ENCODE measurements at regions not wholly inside any gene's neighbourhood (a gene's known extent, or its start where the extent isn't known, plus 50 kb on each side); places are given as distances from the start of the nearest gene placed in this dataset.

DNA sequence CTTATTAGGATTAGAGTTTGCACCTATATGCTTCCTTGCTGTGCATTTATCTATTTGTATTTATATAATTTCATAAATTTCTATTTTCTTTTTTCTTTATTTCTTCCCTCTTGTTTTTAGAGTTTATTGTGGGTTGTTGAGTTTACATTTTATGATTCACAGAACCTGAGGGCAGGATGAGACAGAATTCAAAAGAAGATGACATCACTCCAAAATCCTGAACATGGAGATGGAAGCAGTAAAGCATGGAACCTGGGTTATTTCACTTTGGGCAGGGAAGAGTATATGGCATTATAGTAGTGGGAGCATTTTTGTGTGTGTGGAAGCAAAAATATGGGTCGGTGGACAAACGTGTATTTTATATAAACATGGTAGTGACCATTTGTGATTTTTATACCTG, 157.5 kb downstream of the RFX6 start:
- H3K9me2 ChIP-seq (ENCODE audit: low read depth, low read length) = no peaks in the 10 kb centered on the region
- H3K79me2 ChIP-seq (ENCODE audit: insufficient read depth, low read length) = no peaks in the 10 kb centered on the region
- H3K27ac ChIP-seq (ENCODE audit: low read depth, low read length, poor library complexity, severe bottlenecking) = no peak overlapping the region
- no peaks in the 10 kb centered on the region for H4K20me1 ChIP-seq (ENCODE audit: insufficient read depth, low read length)
- H3K4me3 ChIP-seq (ENCODE audit: low read depth, low read length, poor library complexity, severe bottlenecking) = no peak overlapping the region
- H3K4me2 ChIP-seq (ENCODE audit: low read length) = no peak overlapping the region
- H3K27me3 ChIP-seq (ENCODE audit: insufficient read depth, low read length) = no peaks in the 10 kb centered on the region
- H2AFZ ChIP-seq (ENCODE audit: low read length) = no peak overlapping the region
- no peaks in the 10 kb centered on the region for H3K36me3 ChIP-seq (ENCODE audit: insufficient read depth, low read length)
- H3K9ac ChIP-seq (ENCODE audit: low read length) = no peak overlapping the region
- no peaks in the 10 kb centered on the region for H3K9me3 ChIP-seq (ENCODE audit: low read length)
- no peak for TF ChIP-seq EZH2 (IDR thresholded peaks at IDR 0.05; ENCODE audit: borderline replicate concordance, low read length)
- no peak for TF ChIP-seq CTCF (IDR thresholded peaks at IDR 0.05; ENCODE audit: low read length)
- no peaks in the 10 kb centered on the region for H3K4me1 ChIP-seq (ENCODE audit: insufficient read depth, low read length, severe bottlenecking)
- no peaks in the 10 kb centered on the region for H3F3A ChIP-seq (ENCODE audit: insufficient read depth, low read length)

DNA sequence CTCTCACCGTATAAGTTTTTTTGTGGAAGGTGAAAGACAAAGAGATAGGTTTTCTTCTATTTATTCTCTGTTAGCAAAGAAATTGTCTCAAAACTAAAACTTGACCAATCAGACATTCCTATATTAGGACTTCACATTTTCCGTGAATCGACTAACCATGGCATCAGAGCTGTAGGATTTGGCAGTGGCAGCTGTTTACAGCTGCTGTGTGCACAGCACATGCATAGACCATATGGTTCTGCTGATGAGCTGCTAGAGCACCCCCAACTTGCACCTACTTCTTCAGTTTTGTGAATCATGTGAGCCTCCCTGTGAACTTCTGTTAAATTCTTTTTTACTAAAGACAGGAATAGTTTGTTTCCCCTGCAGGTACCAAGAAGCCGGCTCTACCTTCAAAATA, 157.9 kb downstream of the RFX6 start:
- no peak overlapping the region for H2AFZ ChIP-seq (ENCODE audit: low read length)
- H3K79me2 ChIP-seq (ENCODE audit: insufficient read depth, low read length) = no peaks in the 10 kb centered on the region
- no peaks in the 10 kb centered on the region for H3F3A ChIP-seq (ENCODE audit: insufficient read depth, low read length)
- TF ChIP-seq CTCF (IDR thresholded peaks at IDR 0.05; ENCODE audit: low read length) = no peak
- no peak for TF ChIP-seq EZH2 (IDR thresholded peaks at IDR 0.05; ENCODE audit: borderline replicate concordance, low read length)
- no peaks in the 10 kb centered on the region for H4K20me1 ChIP-seq (ENCODE audit: insufficient read depth, low read length)
- H3K9me2 ChIP-seq (ENCODE audit: low read depth, low read length) = no peaks in the 10 kb centered on the region
- no peak overlapping the region for H3K27ac ChIP-seq (ENCODE audit: low read depth, low read length, poor library complexity, severe bottlenecking)
- H3K4me1 ChIP-seq (ENCODE audit: insufficient read depth, low read length, severe bottlenecking) = no peaks in the 10 kb centered on the region
- no peak overlapping the region for H3K4me2 ChIP-seq (ENCODE audit: low read length)
- no peaks in the 10 kb centered on the region for H3K9me3 ChIP-seq (ENCODE audit: low read length)
- H3K36me3 ChIP-seq (ENCODE audit: insufficient read depth, low read length) = no peaks in the 10 kb centered on the region
- no peak overlapping the region for H3K9ac ChIP-seq (ENCODE audit: low read length)
- H3K27me3 ChIP-seq (ENCODE audit: insufficient read depth, low read length) = no peaks in the 10 kb centered on the region
- no peak overlapping the region for H3K4me3 ChIP-seq (ENCODE audit: low read depth, low read length, poor library complexity, severe bottlenecking)

DNA sequence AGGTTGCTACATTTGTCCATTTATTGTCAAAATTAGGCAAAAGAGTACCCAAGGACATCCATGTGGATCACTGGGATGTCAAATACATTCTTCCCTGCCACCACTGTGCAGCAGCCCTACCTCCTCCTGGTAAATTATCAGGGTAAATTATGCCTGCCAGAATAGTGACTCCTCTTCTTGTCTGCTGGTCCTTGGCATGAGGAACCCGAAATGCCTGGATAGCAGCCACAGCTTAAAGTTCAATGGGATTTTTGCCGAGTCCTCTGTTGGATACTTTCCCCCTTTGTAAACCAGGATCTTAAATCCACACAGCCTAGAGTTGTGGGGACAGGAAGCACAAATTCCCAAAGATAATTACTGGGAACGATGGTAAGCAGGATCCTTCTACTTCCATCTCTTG, 173.3 kb downstream of the RFX6 start:
- Histone ChIP-seq H3K79me2 (ENCODE audit: insufficient read depth, low read length) (no peaks in the 10 kb centered on the region), H2AFZ (ENCODE audit: low read length) (no peak overlapping the region), H4K20me1 (ENCODE audit: insufficient read depth, low read length) (no peaks in the 10 kb centered on the region), H3K27me3 (ENCODE audit: insufficient read depth, low read length) (no peaks in the 10 kb centered on the region), H3K9ac (ENCODE audit: low read length) (no peak overlapping the region), H3K4me3 (ENCODE audit: low read depth, low read length, poor library complexity, severe bottlenecking) (no peak overlapping the region), H3F3A (ENCODE audit: insufficient read depth, low read length) (no peaks in the 10 kb centered on the region), H3K4me2 (ENCODE audit: low read length) (no peak overlapping the region), H3K4me1 (ENCODE audit: insufficient read depth, low read length, severe bottlenecking) (no peaks in the 10 kb centered on the region), H3K36me3 (ENCODE audit: insufficient read depth, low read length) (no peaks in the 10 kb centered on the region), H3K9me3 (ENCODE audit: low read length) (no peaks in the 10 kb centered on the region), H3K27ac (ENCODE audit: low read depth, low read length, poor library complexity, severe bottlenecking) (no peak overlapping the region), H3K9me2 (ENCODE audit: low read depth, low read length) (no peaks in the 10 kb centered on the region)
- TF ChIP-seq CTCF (IDR thresholded peaks at IDR 0.05; ENCODE audit: low read length) = no peak
- no peak for TF ChIP-seq EZH2 (IDR thresholded peaks at IDR 0.05; ENCODE audit: borderline replicate concordance, low read length)
